WI38 (cell line): ENCODE measurements at regions not wholly inside any gene's neighbourhood (a gene's known extent, or its start where the extent isn't known, plus 50 kb on each side); places are given as distances from the start of the nearest gene placed in this dataset.

Experiments
- H3K4me3 ChIP-seq: 2 replicates; pipeline ENCODE4 v1.5.1; 2011; ENCODE audit warnings: low read depth, mild to moderate bottlenecking, control low read depth, low read length
- CTCF ChIP-seq: IDR thresholded peaks from 2 replicates; pipeline ENCODE4 v1.5.1; 2012; ENCODE audit warnings: low read depth, mild to moderate bottlenecking, control low read depth, low read length

- no peak for TF ChIP-seq CTCF
- H3K4me3 ChIP-seq, result no peak overlapping the region
These were observed 95.0 kb downstream of the DMAC1 start for GRCh38 chr9:7704543-7704942.

GRCh38 chr9:7691909-7692308 is 107.7 kb downstream of the DMAC1 start:
- H3K4me3 ChIP-seq, result no peak overlapping the region
- no peak for TF ChIP-seq CTCF

DNA sequence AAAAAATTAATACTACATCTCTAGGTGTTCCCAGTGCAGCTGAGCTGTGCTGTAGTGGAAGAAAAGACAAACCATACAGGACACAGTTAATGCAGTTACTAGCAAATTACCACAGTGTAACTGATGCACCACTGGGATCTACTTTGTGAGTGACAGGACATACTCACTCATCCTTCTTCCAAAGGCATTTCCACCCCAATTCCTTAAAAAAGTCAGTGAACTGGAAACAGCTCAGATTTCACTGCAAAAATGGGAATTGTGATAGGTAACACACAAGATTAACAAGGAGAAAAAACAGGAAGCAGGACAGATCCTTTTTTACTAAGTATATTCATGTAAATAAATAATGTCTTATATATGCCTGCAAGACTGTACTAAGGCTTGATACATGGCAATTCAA is 109.6 kb downstream of the DMAC1 start:
- no peak overlapping the region for H3K4me3 ChIP-seq
- no peak for TF ChIP-seq CTCF

DNA sequence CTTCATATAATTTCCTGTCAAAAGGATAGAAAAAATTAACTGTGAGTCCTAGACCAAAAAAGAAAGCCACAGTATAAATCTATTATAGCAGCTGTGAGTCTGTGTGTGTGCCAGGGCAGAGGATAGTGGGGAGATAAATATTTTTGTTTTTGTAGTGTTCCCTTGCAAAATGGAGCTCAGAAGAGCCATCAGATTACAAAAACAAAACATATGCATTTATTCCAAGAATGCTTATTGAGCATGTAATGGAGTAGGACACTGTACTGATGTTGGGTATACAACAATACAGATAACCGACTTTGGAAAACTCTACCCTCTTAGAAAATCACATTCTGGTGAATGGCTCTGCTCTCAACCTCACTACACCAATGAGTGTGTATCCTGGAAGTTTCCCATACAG is 111.0 kb downstream of the DMAC1 start:
- no peak overlapping the region for H3K4me3 ChIP-seq
- TF ChIP-seq CTCF, result no peak

- H3K4me3 ChIP-seq, result no peak overlapping the region
- TF ChIP-seq CTCF, result no peak
These were observed 122.9 kb downstream of the DMAC1 start for GRCh38 chr9:7676609-7677156.

DNA sequence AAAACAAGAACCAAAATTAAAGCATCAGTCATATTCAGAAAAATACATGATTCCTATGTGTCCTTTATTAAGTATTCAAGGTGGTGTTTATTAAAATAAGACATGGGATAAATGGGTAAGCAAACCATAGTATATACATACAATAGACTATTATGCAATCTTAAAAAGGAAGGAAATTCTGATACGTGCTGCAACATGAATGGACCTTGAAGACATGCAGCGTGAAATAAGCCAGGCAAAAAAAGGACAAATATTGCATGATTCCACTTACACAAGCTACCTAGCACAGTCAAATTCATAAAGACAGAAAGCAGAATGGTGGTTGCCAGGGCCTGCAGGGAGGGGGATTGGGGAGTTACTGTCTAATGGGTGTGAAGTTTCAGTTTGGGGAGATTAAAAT is 127.7 kb downstream of the DMAC1 start:
- no peak overlapping the region for H3K4me3 ChIP-seq
- TF ChIP-seq CTCF, result no peak

DNA sequence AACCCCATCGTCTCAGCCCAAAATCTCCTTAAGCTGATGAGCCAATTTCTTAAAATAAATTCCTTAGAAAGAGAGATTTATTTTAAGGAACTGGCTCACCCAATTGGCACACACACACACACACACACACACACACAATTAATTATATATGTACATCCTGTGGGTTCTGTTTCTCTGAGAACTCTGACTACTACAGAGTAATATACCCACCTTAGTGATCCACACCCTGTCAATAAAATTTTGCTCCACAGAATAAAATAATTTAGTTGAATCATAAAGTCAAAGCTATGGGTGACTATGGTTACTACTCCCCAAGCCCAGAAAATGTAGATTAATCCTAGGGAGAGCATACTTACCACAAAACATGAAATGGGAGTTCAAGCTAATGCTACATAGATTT is 131.0 kb downstream of the DMAC1 start:
- H3K4me3 ChIP-seq, result no peak overlapping the region
- TF ChIP-seq CTCF, result no peak
